Activated T-helper 1 cell treated with anti-CD3 and anti-CD28 coated beads, Interleukin-12 subunit alpha, Interleukin-12 subunit beta, Interleukin-2, Interleukin-4 antibody, amounts not matched to agents 30 ng/mL and 10 ng/mL and 1 ng/mL, durations not matched to agents 14 hours and 24 hours and 36 hours (primary cell): ENCODE measurements at regions not wholly inside any gene's neighbourhood (a gene's known extent, or its start where the extent isn't known, plus 50 kb on each side); places are given as distances from the start of the nearest gene placed in this dataset.

Experiments
- DNase-seq: peaks from one replicate; pipeline ENCODE4 v3.0.0; 2021; ENCODE audit warnings: low spot score
- H3K27ac Mint-ChIP-seq: one replicate; pipeline ENCODE4 v1.8.0; 2021; ENCODE audit warnings: mild to moderate bottlenecking, mixed read lengths
- H3K27me3 Mint-ChIP-seq: one replicate; pipeline ENCODE4 v1.8.0; 2022; ENCODE audit warnings: mild to moderate bottlenecking, moderate library complexity, mixed read lengths; ENCODE audit not compliant: insufficient read depth
- H3K36me3 Mint-ChIP-seq: one replicate; pipeline ENCODE4 v1.8.0; 2021; ENCODE audit warnings: low read depth, mixed read lengths
- H3K4me1 Mint-ChIP-seq: one replicate; pipeline ENCODE4 v1.8.0; 2021; ENCODE audit warnings: low read depth, mixed read lengths
- H3K4me3 Mint-ChIP-seq: one replicate; pipeline ENCODE4 v1.8.0; 2021; ENCODE audit warnings: mild to moderate bottlenecking, moderate library complexity, mixed read lengths
- H3K9me3 Mint-ChIP-seq: one replicate; pipeline ENCODE4 v1.8.0; 2021; ENCODE audit warnings: mixed read lengths
- intact Hi-C: fragments of 100-400 bp; cut with micrococcal nuclease; formaldehyde crosslinking; loops from one replicate; pipeline ENCODE4 v1.15.1; 2024

- H3K4me1 Mint-ChIP-seq = no peaks in the 10 kb centered on the region
- DNase-seq = no peak
- no peak overlapping the region for H3K4me3 Mint-ChIP-seq
- no peaks in the 10 kb centered on the region for H3K27me3 Mint-ChIP-seq
- intact Hi-C loops = no loop called here
- H3K9me3 Mint-ChIP-seq = no peaks in the 10 kb centered on the region
- H3K36me3 Mint-ChIP-seq = no peaks in the 10 kb centered on the region
- H3K27ac Mint-ChIP-seq = no peak overlapping the region
Measured at GRCh38 chr2:6249557-6249956, 557.4 kb downstream of the SOX11 start.

DNA sequence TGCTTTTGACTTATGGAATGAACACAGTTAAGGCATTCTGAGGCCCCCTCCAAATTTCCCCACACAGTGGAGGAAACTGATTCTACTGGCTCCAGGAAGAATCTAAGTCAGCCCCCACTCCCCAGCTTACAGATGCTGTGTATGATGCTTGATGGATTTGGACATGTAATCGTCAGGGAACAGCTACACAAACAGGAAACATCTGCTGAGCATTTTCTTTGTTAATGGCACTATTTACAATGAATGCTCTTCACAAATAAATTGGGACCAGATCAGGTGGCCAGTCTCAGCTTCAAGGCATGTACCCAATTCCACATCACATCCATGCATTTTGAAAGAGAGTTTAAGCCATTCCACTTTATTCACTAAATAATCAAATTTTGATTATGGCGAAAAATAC is 562.3 kb downstream of the SOX11 start:
- Mint-ChIP-seq H3K4me3 (no peak overlapping the region), H3K36me3 (no peaks in the 10 kb centered on the region), H3K4me1 (no peaks in the 10 kb centered on the region), H3K27me3 (no peaks in the 10 kb centered on the region), H3K27ac (no peak overlapping the region), H3K9me3 (no peaks in the 10 kb centered on the region)
- no peak for DNase-seq
- intact Hi-C loops = no loop called here

- intact Hi-C loops = no loop called here
- Mint-ChIP-seq H3K9me3 (no peaks in the 10 kb centered on the region), H3K27ac (no peak overlapping the region), H3K27me3 (no peaks in the 10 kb centered on the region), H3K4me1 (no peaks in the 10 kb centered on the region), H3K36me3 (no peaks in the 10 kb centered on the region), H3K4me3 (no peak overlapping the region)
- no peak for DNase-seq
Measured at GRCh38 chr2:6264198-6264597, 572.0 kb downstream of the SOX11 start.

GRCh38 chr2:6281524-6281923 is 584.2 kb downstream of the CMPK2 start:
- Mint-ChIP-seq H3K4me3 (no peak overlapping the region), H3K36me3 (no peaks in the 10 kb centered on the region), H3K27me3 (no peaks in the 10 kb centered on the region), H3K27ac (no peak overlapping the region), H3K9me3 (no peaks in the 10 kb centered on the region), H3K4me1 (no peaks in the 10 kb centered on the region)
- intact Hi-C loops = no loop called here
- no peak for DNase-seq

DNA sequence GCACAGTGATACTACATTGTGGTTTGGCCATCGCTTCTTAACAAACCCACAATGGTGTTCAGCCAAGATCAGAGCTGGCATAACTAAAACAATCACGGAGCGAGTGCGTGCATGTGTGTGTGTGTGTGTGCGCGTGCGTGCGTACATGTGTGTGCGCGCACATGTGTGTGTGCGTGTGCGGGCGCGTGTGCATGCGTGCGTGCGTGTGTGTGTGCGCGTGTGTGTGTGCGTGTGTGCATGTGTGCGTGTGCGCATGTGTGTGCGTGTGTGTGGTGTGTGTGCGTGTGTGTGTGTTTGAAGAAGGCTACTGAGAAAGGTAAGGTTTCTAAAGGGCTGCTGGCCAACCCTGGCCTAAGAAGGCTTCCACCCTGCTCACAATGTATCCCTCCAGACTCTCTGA is 582.4 kb downstream of the CMPK2 start:
- H3K27ac Mint-ChIP-seq = no peak overlapping the region
- no peaks in the 10 kb centered on the region for H3K4me1 Mint-ChIP-seq
- intact Hi-C loops = no loop called here
- no peak for DNase-seq
- H3K4me3 Mint-ChIP-seq = no peak overlapping the region
- no peaks in the 10 kb centered on the region for H3K27me3 Mint-ChIP-seq
- no peaks in the 10 kb centered on the region for H3K9me3 Mint-ChIP-seq
- H3K36me3 Mint-ChIP-seq = no peaks in the 10 kb centered on the region

DNA sequence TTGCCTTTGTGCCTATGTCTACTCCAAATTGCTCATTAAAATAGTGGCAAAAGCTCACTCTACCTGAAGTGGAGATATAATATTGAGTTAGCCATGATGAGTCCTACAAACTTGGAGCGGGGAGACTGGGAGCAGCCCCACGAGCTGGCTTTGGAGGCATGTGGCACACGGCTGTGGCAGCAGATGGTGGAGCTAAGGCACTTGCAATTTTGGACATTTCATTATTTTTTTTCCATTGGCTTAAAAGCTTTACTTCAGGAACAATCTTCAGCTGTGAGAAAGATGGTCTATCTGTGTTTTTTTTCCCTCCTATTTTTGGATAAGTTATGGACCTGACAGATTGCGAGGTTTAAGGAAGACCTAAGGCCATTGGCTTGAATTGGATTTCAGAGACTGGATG is 578.3 kb downstream of the CMPK2 start:
- no peak overlapping the region for H3K4me3 Mint-ChIP-seq
- no peaks in the 10 kb centered on the region for H3K36me3 Mint-ChIP-seq
- intact Hi-C loops = no loop called here
- H3K27ac Mint-ChIP-seq = no peak overlapping the region
- peaks cover 5% of the 10 kb centered on the region for H3K9me3 Mint-ChIP-seq
- H3K27me3 Mint-ChIP-seq = no peaks in the 10 kb centered on the region
- no peak for DNase-seq
- H3K4me1 Mint-ChIP-seq = no peaks in the 10 kb centered on the region

- intact Hi-C loops = no loop called here
- Mint-ChIP-seq H3K36me3 (no peaks in the 10 kb centered on the region), H3K27ac (no peak overlapping the region), H3K27me3 (no peaks in the 10 kb centered on the region), H3K4me1 (no peaks in the 10 kb centered on the region), H3K9me3 (peaks cover 5% of the 10 kb centered on the region), H3K4me3 (no peak overlapping the region)
- no peak for DNase-seq
Measured at GRCh38 chr2:6288791-6289190, 576.9 kb downstream of the CMPK2 start.

- no peak for DNase-seq
- Mint-ChIP-seq H3K4me1 (no peaks in the 10 kb centered on the region), H3K9me3 (peaks cover 5% of the 10 kb centered on the region), H3K4me3 (no peak overlapping the region), H3K27ac (no peak overlapping the region), H3K27me3 (no peaks in the 10 kb centered on the region), H3K36me3 (no peaks in the 10 kb centered on the region)
- intact Hi-C loops = no loop called here
Measured at GRCh38 chr2:6290217-6291015, 575.3 kb downstream of the CMPK2 start.

DNA sequence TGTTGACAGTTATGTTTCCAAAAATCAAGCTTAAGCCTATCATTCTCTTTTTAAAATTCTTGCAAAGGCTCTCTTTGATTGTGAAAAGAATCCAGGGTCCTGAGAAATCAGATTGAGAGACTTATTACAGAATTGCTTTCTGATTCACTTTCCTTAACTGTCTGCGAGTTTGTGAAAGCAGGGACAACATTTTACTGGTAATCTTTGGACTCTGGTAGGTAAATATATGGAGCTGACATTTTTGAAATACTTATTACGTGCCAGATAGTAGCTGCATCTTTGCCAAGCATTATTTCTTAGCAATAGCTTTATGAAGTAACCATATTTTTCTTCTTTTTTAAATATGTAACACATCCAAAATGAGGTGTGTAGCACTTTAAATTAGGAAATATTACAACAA is 570.9 kb downstream of the CMPK2 start:
- Mint-ChIP-seq H3K4me1 (no peaks in the 10 kb centered on the region), H3K27ac (no peak overlapping the region), H3K27me3 (no peaks in the 10 kb centered on the region), H3K4me3 (no peak overlapping the region), H3K36me3 (no peaks in the 10 kb centered on the region), H3K9me3 (peaks cover 5% of the 10 kb centered on the region)
- intact Hi-C loops = no loop called here
- DNase-seq = no peak

- Mint-ChIP-seq H3K27me3 (no peaks in the 10 kb centered on the region), H3K4me1 (no peaks in the 10 kb centered on the region), H3K9me3 (no peaks in the 10 kb centered on the region), H3K4me3 (no peak overlapping the region), H3K36me3 (no peaks in the 10 kb centered on the region), H3K27ac (no peak overlapping the region)
- DNase-seq = no peak
- intact Hi-C loops = no loop called here
Measured at GRCh38 chr2:6297238-6297637, 568.5 kb downstream of the CMPK2 start.

GRCh38 chr2:6301426-6301825 is 564.3 kb downstream of the CMPK2 start:
- intact Hi-C loops = no loop called here
- H3K4me3 Mint-ChIP-seq = no peak overlapping the region
- no peak for DNase-seq
- H3K27ac Mint-ChIP-seq = no peak overlapping the region
- H3K36me3 Mint-ChIP-seq = no peaks in the 10 kb centered on the region
- peaks cover 2% of the 10 kb centered on the region for H3K27me3 Mint-ChIP-seq
- peaks cover 3% of the 10 kb centered on the region for H3K9me3 Mint-ChIP-seq
- H3K4me1 Mint-ChIP-seq = no peaks in the 10 kb centered on the region

DNA sequence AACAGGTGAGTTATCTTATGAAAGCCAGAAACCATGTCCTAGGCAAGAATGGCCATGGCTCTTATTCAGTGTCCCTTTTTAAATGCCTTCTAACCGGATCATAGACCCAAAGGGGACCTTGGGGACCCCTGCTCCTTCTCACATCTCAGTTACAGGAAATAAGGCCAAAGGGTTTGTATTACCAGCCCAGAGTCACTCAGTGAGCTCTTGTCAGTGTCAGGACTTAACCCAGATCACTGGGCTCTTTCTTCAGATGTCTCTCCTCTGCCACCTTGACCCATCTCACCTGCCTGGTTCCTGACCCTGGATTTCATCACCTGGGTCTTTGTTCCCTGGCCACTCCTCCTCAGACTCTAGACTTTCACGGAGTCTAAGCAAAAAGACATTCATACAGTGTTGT is 556.7 kb downstream of the CMPK2 start:
- DNase-seq = no peak
- Mint-ChIP-seq H3K27ac (no peak overlapping the region), H3K9me3 (peaks cover 3% of the 10 kb centered on the region), H3K27me3 (no peaks in the 10 kb centered on the region), H3K4me3 (no peak overlapping the region), H3K36me3 (no peaks in the 10 kb centered on the region), H3K4me1 (no peaks in the 10 kb centered on the region)
- intact Hi-C loops = no loop called here

- no peak overlapping the region for H3K4me3 Mint-ChIP-seq
- intact Hi-C loops = no loop called here
- H3K27ac Mint-ChIP-seq = no peak overlapping the region
- peaks cover 3% of the 10 kb centered on the region for H3K9me3 Mint-ChIP-seq
- no peaks in the 10 kb centered on the region for H3K27me3 Mint-ChIP-seq
- no peaks in the 10 kb centered on the region for H3K36me3 Mint-ChIP-seq
- no peaks in the 10 kb centered on the region for H3K4me1 Mint-ChIP-seq
- DNase-seq = no peak
Measured at GRCh38 chr2:6309415-6310255, 556.1 kb downstream of the CMPK2 start.
